GM21737 (cell line): ENCODE measurements at regions not wholly inside any gene's neighbourhood (a gene's known extent, or its start where the extent isn't known, plus 50 kb on each side); places are given as distances from the start of the nearest gene placed in this dataset.

Experiments used
- ATAC-seq: cut with Tn5 transposase; IDR thresholded peaks from one replicate; pipeline ENCODE4 v1.9.1; 2021; ENCODE audit warnings: mild to moderate bottlenecking, moderate library complexity; ENCODE audit not compliant: unreplicated experiment

DNA sequence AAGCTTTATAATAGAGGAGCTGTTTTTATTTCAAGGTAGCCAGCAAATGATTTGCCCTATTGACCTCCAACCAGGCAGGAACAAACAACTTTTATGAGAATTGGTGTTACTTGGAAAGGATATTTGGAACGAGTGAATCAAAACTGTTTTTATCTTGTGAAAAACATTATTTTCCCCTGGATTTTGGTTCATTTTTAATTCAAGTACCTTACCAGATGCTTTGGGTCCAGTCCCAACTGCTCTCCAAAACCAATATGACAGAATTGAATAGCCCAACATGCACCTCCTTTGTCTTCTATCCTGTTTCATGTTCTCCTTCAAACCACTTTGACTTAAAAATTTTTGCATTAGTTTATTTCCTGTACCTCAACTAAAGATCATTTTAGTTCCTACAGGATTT lies 178.6 kb upstream of the RBMS1 start:
- no peak for ATAC-seq

DNA sequence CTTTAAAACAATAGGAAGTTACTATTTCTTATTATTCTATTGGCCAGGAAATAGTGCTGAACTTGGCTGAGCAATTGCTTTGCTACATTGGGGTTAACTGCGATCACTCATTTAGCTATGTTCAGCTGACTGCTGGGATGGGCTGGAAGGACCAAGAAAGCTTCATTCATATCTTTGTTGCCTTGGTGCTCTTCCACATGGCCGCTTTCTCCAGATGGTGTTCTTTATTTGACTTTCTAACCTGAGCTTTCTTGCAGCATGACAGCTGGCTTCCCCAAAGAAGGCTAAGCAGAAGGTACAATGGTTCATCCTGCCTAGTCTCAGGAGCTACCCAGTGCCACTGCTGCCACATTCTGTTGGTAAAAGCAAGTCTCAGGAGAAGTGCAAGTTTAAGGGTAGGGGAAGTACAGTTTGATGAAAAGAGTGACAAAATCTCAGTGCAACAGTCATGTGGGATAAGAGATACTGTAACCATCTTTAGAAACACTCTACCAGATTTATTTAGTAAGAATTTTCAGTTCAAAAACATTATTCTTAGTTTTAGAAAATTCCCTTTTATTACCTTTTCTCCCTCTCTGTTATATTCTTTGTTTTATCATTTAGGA lies 180.6 kb upstream of the RBMS1 start:
- no peak for ATAC-seq

DNA sequence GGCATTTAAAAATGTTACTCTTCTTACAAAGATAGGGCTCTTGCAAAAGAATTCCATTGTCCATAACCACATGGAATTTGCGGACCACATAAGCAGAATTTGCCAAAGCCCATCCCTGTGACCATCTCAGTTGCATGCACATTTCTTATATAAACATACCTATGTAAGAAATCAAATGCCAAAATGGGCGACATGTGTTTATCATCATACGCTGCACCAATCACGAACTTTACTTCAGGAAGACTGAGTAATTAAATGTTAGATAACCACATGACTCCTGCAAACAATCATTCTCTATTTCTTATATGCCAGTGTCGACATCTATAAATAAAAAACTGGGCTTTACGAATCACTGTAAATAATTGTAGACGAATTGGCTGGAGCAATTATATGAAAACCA lies 186.1 kb upstream of the RBMS1 start:
- ATAC-seq, result no peak

DNA sequence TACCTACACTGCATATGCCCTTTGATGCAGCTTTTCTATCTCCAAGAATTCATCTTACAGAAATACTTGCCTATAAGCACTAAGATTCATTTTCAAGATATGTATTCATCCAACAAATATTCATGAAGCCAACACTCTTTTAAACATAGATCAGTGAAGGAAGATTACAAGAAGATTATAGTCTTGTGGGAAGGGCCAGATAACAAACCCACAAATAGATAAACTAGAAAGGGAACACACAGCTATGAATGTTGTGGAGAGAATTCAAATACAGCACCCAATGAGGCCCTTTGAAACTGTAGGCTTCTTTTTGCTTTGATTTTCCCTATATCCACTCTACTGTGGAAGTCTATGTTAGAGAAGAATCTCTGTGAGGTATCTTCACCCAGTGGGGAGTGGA lies 186.7 kb upstream of the RBMS1 start:
- no peak for ATAC-seq

DNA sequence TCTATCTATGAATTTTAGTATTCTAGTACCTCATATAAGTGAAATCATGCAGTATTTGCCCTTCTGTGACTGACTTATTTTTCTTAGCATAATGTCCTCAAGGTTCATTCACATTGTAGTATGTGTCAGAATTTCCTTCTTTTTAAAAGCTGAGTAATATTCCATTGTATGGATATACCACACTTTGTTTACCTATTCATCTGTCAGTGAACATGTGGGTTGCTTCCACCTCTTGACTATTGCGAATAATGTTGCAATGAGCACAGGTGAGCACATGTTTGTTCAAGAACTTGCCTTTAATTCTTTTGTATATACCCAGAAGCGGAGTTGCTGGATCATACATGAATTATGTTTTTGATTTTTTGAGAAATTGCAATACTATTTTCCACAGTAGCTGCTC lies 187.4 kb upstream of the RBMS1 start:
- ATAC-seq, result no peak

DNA sequence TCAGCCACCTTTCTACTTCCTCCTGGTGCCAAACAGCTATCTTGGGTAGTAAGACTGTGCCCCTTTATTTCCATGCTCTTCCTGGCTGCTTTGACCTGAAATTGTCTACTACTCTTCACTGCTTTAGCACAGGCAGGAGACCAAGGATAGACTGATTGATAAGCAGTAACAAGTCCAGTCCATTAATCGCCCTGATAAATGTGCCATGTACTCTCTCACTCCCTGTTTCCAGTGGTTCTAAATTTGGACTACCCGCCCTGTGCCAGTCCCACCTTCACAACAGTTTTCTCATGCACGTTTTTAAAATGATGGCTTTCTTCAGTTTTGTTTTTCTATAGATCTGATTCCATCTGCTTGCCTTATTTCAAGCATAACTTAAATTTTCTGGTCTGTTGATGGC lies 189.6 kb upstream of the RBMS1 start:
- no peak for ATAC-seq

DNA sequence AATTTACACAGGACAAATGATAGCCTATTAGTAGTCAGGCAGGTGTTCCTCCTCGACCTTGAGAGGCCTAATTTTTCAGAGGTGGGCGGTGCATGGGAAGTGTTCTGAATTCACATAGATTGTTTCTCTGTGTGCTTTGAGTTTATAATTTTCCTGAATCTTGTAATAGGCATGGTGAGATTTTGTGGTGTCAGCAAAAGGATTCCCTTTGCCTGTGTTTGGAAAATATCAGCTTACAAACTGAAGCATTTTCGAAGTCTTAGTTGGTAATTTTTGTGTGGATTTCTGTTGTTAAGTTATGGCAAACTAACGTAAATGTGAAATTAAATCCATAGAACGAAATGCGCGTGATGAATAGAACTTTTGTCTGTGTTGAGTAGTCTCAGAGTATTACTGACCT lies 194.0 kb upstream of the RBMS1 start:
- ATAC-seq, result no peak

DNA sequence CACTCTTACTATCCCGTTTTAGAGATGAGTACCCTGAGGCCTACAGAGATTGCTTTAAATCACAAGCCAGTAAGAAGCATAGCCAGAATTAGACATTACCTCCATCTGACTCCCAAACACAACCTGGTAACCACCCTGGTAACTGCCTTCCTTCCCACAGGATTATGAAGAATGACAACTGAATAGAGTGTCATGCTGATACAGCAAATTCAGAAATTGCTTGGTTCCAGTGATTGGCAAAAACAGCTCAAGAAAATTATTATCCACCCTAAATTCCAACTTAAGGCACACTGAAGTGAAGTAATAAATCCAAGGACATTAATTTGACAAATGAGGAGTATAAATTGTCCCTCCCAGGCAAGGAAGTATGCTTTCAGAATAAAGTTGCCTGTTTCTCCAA lies 195.8 kb upstream of the RBMS1 start:
- no peak for ATAC-seq

DNA sequence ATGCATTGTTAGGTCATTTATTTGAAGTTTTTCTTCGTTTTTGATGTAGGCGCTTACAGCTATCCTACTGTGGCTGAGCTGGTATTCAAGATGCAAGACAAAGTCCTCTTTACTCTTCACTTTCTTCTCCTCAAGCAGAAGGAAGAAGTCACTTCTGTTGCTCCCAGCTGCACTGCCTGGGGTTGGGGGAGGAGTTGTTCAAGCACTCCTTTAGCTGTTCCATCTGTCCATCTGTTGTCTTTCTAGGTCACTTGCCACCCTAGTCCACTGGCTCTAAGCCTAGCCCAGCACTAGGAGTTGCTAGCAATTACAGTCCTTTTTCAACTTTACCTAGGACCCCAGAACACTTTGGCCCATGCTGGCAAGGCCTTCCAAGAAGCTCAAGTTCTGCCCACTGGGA lies 200.6 kb upstream of the RBMS1 start:
- no peak for ATAC-seq

DNA sequence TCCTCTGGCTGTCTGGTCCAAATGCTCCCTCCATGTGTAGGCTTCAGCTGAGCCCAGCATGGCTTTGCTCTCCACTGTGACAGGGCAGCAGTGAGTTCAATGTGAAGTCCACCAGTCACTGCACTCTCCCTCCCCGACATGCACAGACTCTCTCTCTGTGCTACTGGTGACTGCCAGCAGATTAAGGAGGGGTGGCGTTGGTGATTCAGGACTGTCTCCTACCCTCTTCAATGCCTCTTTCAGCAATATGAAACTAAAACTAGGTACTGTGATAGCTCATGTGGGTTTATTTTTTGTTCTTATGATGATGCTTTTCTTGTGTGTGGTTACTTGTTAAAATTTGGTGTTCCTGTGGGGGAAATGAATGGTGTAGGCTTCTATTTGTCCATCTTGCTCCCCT lies 201.0 kb upstream of the RBMS1 start:
- ATAC-seq, result no peak

DNA sequence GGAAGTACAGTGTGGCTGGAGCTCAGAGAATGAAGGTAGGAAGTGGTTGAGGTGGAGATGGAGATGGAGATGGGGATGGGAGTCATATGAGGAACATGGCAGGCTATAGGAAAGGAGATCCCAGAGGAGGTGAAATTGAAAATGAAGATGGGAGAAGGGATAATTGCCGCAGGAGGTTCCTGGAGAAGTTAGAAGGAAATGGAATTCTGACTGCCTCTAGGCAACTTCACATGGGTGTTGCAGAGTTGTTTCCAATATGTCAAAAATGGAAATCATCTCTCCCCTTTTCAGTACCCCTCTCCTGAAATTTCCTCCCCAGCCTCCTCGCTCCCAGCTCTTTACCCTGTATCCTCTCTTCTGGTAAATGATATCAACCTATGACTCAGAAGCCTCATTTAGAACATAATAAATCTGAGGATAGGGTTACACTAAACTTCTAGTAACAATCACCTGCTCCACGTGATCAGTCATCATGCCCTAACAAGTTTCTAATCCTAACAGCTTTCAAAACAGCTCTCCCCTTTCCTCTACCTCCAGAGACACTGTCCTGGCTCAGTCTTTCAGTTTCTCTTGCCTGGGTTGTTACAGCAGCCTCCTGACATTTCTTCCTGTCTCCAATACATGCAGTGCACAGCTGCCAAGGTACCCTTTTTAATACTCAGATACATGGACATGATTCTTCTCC lies 201.9 kb upstream of the RBMS1 start:
- no peak for ATAC-seq

DNA sequence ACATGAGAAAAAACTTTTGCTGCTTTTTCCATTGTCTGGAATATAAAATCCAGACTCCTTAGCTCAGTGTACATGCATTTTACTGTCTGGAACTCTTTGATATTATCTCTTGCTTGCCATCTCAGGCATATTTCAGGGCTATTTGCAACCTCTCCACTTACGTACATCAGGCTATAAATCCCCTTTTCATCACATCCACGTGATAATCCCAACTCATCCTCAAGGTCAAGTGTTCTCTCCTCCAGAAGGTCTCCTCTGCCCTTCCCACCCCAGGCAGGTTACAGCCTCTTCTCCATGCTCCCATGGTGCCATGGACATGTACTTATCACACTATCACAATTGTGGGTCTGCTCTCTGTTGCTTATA lies 202.5 kb upstream of the RBMS1 start:
- ATAC-seq, result no peak

DNA sequence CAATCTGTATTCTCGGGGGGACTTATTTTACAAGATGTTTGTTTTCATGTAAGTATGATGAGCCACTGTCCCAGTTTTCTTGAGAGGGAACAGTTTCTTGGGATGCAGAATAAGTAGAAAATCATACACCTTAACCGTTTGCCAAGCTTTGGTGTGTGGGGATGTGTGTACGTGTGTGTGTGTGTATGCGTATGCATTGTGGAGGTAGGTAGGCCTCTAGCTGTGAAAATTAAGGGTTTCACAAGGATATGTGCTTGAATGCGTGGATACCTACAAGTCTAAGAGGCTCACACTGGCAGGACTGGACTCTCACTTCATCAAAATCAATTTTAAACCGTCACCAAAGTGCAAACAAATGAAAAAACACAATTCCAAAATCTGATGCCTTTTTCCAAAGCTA lies 204.2 kb upstream of the RBMS1 start:
- ATAC-seq, result no peak

DNA sequence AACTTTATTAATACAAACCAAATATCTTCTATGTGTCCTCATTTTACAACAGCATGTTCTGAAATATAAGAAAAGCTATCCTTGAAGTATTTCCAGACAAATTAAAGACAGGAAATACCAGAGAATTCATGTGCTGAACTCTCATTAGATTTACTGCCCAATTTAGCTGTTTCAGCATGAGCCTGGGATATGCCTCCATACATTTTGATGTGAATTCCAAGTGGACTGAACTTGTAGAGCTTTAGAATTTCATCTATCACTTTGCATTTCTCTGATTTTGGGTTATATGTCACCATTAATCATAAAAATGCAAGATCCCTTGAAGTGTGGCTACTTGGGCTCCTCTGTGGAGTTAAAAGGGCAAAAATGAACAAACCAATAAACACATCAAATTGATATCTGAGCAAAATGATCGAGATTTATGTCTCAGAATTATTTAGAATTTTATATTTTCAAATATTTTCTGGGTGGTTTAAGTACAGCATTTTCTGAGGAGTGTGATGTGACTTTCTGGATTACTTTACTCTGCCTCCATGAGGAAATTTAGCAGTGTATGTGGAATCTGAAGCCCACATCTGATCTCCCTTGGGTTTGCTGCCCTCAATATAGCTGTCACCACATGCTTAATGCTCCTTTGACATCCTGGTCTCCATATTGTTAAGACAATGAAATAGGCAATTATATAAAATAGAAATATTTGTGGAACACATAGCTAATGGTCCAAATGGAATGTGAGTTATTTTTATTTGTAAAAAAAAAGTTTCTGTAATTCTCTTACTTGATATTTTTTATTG lies 206.6 kb upstream of the RBMS1 start:
- no peak for ATAC-seq

DNA sequence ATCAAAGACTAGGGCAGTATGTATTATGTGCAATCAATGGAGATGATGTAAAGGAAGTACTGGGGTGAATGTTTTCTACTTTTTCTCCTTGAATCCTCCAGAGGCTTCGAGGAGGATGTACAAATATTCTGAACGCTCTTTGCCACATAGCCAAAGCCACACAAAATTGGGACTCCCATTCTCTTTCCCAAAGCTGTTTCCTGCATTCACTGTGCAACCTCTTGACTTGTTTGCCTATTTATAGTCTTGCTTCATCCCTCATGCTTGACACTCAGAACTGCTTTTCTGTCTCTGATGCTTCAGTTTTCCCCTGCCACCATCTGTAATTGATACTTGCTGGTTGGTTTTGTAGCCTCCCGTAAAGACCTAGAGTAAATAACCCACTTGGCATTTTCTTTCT lies 208.2 kb upstream of the RBMS1 start:
- ATAC-seq, result no peak

DNA sequence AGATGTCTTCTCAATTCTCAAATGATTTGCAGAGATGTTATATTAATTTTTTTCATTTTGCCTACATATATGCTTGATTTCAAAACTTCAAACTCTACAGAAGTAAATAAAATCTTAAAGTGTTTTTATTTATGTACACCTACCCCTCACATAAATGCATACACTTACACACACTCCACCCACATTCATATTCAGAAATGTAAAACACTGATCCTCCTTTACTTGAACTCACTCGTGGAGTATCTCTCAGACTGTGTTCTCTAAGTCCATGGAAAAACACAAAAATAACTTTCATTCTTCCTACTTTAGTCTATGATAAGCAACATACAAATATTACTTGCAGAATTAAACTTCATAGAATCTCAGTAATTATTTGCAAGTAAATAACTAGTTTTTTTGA lies 209.1 kb upstream of the RBMS1 start:
- ATAC-seq, result no peak

DNA sequence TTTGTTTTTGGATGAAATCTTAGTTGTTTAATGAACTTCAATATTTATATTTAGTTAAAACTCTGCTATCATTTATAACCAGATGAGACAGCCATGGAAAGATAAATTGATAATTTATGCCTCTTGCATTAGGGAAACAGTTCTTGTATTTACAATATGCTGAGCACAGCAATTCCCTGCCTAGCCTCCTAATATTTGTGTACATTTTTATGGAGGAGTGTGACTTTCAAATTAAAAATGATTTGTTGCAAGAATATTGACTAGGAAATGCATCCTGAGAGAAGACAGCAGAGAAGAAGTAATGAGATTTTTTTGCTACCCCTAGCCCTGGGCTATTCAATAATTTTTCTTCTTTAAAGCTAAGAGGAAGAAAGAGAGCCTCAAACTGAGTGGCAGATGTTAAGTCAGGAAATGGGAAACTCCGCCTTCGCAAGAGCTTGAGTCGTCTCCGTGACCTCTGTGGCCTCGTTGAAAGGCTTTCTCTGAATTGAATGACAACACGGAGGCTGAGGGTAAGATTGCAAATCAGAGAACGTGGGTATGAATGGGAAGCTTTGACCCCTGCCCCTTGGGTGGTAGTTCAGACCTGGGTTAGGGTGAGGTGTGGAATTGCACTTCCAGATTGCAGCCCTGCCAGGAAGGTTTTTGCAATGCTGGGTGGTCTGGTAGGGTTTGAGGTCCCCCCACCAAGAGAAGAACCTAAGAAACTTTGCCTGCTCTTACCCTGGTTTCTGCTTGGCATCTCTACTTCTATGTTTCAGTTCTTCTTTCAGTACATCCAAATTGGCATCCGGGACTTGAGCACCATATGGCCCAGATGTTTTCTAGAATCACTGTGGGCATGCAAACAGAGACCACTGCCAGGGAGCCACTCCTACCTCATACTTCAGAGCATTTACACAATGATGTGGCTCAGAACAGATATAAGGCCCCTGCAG lies 210.3 kb upstream of the RBMS1 start:
- ATAC-seq, result peak; percentile 86

DNA sequence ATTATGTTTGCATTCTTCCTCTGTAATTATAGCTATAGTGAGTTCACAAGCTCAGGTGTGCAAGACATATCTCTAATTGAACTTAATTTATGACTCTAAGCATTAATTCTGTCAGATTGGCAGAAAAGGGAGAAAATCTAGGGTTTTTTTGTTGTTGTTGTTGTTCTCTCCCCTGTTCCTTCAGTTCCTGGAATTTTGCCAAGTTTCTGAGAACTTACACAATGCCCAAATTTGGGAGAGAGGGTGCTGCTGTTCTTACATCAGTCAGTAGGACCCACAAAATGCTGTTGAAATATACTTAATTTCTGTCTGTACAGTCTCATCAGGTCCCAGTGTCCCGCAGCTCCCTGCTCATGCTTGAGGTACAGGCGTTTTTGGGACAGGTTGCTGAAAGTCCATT lies 221.8 kb upstream of the RBMS1 start:
- no peak for ATAC-seq

DNA sequence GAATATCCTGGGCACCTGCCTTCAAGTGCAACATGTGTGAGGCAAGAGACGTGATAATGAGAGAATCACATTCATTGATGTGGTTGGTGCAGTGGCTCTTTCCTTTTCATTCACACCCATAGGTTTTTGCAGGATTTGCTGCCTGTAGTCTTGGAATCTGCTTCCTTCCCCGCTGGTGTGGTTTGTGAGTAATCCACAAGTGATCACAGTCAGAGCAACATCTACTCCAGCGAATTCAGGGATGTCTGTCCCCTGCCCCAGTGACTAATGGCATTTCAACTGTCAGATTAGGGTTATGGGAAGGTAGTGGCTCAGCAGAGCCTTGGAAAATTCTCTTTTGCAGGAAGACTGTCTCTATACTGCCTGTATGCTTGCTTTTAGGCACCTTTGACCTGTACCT lies 225.5 kb upstream of the RBMS1 start:
- ATAC-seq, result no peak

DNA sequence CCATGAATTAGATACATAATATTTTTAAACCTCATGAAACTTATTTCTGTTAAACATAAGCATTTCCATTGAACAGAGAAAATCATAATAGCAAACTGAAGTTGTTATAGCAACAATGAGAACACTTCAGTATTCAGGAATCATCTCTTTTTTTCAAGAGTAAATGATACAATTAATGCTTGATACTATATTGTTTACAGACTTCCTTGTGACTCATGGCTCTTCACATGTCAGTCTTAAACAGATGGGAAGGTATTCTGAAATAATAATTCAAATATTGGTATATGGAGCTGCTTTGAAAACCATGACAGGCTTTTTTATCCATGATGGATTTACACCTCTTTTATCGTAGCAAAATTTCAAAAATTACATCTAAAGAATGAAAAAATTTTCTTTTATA lies 226.5 kb upstream of the RBMS1 start:
- ATAC-seq, result no peak
